K562 (cell line): ENCODE measurements at regions not wholly inside any gene's neighbourhood (a gene's known extent, or its start where the extent isn't known, plus 50 kb on each side); places are given as distances from the start of the nearest gene placed in this dataset.

Source experiments
- GABPB1 ChIP-seq: sonication (generic); formaldehyde crosslinking; IDR thresholded peaks from 2 replicates; pipeline ENCODE4 v1.8.0; 2022; ENCODE audit warnings: mild to moderate bottlenecking, missing genetic modification reagents
- PHB ChIP-seq: fragments of 250-450 bp; sonication (Bioruptor Pico); IDR thresholded peaks from 2 replicates; pipeline ENCODE4 v1.5.0; 2021
- STAG1 ChIP-seq: sonication (generic); formaldehyde crosslinking; IDR thresholded peaks from 2 replicates; pipeline ENCODE4 v1.5.0; 2020; ENCODE audit warnings: missing genetic modification reagents, borderline replicate concordance
- TCF7 ChIP-seq: sonication (generic); IDR thresholded peaks from 2 replicates; pipeline ENCODE4 v1.6.1; 2016; ENCODE audit warnings: antibody characterized with exemption, borderline replicate concordance
- TEAD4 ChIP-seq, 2 experiments: sonication (generic) in 1 of 2; formaldehyde crosslinking in 1 of 2; IDR thresholded peaks; 2 replicates each; pipeline versions ENCODE4 v1.6.1 to v1.8.0; 2012 to 2022; ENCODE audit warnings: borderline replicate concordance in 1 of 2, inconsistent platforms in 1 of 2, low read length in 1 of 2, mild to moderate bottlenecking in 1 of 2, missing genetic modification reagents in 1 of 2
- ZNF140 ChIP-seq: fragments of 250-450 bp; sonication (Bioruptor Pico); IDR thresholded peaks from 2 replicates; pipeline ENCODE4 v1.8.0; 2021; ENCODE audit warnings: moderate library complexity, mild to moderate bottlenecking, inconsistent platforms
- ZNF23 ChIP-seq: fragments of 250-450 bp; sonication (Bioruptor Pico); IDR thresholded peaks from 2 replicates; pipeline ENCODE4 v1.4.0; 2020; ENCODE audit warnings: mild to moderate bottlenecking
- ZNF263 ChIP-seq: sonication (generic); formaldehyde crosslinking; IDR thresholded peaks from 2 replicates; pipeline ENCODE4 v1.8.0; 2022; ENCODE audit warnings: mild to moderate bottlenecking, missing genetic modification reagents, borderline replicate concordance
- TF ChIP-seq, protein P1 (sequence below): IDR thresholded peaks from 2 replicates; pipeline ENCODE4 v1.6.1; 2016; ENCODE audit warnings: missing genetic modification characterization, missing compliant biosample characterization
- TF ChIP-seq, protein P2 (sequence below): fragments of 250-450 bp; sonication (Bioruptor Pico); IDR thresholded peaks from 2 replicates; pipeline ENCODE4 v1.4.0; 2020; ENCODE audit warnings: mild to moderate bottlenecking
- TF ChIP-seq, protein P3 (sequence below), 3 experiments: IDR thresholded peaks in 2 of 3; conservative IDR thresholded peaks in 1 of 3; 2 replicates each; pipeline ENCODE4 v1.5.1; 2011 to 2012; ENCODE audit warnings: low read length in 3 of 3, mild to moderate bottlenecking in 3 of 3, control low read depth in 2 of 3, improper control_type of control experiment in 1 of 3, inconsistent platforms in 1 of 3, low read depth in 1 of 3, mixed read lengths in 1 of 3, moderate library complexity in 1 of 3; ENCODE audit not compliant: insufficient read depth in 2 of 3
- TF ChIP-seq, protein P4 (sequence below), 2 experiments: fragments of 450-650 bp; formaldehyde crosslinking in 1 of 2; IDR thresholded peaks; 2 replicates each; pipeline versions ENCODE4 v1.4.0 to v1.6.1; 2014 to 2020; ENCODE audit warnings: mild to moderate bottlenecking in 2 of 2, borderline replicate concordance in 1 of 2, low read depth in 1 of 2

- TF ChIP-seq TCF7 = no peak
- no peak for TF ChIP-seq STAG1 (CRISPR knock-in tag)
- TF ChIP-seq PHB (CRISPR knock-in tag) = no peak
- no peak for TF ChIP-seq GABPB1 (CRISPR knock-in tag)
- TF ChIP-seq, protein P1, sequence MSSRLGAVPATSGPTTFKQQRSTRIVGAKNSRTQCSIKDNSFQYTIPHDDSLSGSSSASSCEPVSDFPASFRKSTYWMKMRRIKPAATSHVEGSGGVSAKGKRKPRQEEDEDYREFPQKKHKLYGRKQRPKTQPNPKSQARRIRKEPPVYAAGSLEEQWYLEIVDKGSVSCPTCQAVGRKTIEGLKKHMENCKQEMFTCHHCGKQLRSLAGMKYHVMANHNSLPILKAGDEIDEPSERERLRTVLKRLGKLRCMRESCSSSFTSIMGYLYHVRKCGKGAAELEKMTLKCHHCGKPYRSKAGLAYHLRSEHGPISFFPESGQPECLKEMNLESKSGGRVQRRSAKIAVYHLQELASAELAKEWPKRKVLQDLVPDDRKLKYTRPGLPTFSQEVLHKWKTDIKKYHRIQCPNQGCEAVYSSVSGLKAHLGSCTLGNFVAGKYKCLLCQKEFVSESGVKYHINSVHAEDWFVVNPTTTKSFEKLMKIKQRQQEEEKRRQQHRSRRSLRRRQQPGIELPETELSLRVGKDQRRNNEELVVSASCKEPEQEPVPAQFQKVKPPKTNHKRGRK = no peak
- no peak for TF ChIP-seq ZNF23 (CRISPR knock-in tag)
- TF ChIP-seq, protein P2, sequence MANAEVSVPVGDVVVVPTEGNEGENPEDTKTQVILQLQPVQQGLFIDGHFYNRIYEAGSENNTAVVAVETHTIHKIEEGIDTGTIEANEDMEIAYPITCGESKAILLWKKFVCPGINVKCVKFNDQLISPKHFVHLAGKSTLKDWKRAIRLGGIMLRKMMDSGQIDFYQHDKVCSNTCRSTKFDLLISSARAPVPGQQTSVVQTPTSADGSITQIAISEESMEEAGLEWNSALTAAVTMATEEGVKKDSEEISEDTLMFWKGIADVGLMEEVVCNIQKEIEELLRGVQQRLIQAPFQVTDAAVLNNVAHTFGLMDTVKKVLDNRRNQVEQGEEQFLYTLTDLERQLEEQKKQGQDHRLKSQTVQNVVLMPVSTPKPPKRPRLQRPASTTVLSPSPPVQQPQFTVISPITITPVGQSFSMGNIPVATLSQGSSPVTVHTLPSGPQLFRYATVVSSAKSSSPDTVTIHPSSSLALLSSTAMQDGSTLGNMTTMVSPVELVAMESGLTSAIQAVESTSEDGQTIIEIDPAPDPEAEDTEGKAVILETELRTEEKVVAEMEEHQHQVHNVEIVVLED (CRISPR knock-in tag) = no peak
- TF ChIP-seq TEAD4 (IDR thresholded peaks at IDR 0.05; ENCODE audit: low read length) = no peak
- TF ChIP-seq TEAD4 (CRISPR knock-in tag; IDR thresholded peaks at IDR 0.05; ENCODE audit: borderline replicate concordance) = no peak
- no peak for TF ChIP-seq ZNF263 (CRISPR knock-in tag)
- TF ChIP-seq, protein P3, sequence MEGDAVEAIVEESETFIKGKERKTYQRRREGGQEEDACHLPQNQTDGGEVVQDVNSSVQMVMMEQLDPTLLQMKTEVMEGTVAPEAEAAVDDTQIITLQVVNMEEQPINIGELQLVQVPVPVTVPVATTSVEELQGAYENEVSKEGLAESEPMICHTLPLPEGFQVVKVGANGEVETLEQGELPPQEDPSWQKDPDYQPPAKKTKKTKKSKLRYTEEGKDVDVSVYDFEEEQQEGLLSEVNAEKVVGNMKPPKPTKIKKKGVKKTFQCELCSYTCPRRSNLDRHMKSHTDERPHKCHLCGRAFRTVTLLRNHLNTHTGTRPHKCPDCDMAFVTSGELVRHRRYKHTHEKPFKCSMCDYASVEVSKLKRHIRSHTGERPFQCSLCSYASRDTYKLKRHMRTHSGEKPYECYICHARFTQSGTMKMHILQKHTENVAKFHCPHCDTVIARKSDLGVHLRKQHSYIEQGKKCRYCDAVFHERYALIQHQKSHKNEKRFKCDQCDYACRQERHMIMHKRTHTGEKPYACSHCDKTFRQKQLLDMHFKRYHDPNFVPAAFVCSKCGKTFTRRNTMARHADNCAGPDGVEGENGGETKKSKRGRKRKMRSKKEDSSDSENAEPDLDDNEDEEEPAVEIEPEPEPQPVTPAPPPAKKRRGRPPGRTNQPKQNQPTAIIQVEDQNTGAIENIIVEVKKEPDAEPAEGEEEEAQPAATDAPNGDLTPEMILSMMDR (IDR thresholded peaks at IDR 0.05 in 2 of 3, conservative IDR thresholded peaks at IDR 0.05 in 1 of 3; ENCODE audit: insufficient read depth in 2 of 3, low read depth in 1 of 3, low read length in 3 of 3) = no peak
- TF ChIP-seq ZNF140 (CRISPR knock-in tag) = no peak
- TF ChIP-seq, protein P4, sequence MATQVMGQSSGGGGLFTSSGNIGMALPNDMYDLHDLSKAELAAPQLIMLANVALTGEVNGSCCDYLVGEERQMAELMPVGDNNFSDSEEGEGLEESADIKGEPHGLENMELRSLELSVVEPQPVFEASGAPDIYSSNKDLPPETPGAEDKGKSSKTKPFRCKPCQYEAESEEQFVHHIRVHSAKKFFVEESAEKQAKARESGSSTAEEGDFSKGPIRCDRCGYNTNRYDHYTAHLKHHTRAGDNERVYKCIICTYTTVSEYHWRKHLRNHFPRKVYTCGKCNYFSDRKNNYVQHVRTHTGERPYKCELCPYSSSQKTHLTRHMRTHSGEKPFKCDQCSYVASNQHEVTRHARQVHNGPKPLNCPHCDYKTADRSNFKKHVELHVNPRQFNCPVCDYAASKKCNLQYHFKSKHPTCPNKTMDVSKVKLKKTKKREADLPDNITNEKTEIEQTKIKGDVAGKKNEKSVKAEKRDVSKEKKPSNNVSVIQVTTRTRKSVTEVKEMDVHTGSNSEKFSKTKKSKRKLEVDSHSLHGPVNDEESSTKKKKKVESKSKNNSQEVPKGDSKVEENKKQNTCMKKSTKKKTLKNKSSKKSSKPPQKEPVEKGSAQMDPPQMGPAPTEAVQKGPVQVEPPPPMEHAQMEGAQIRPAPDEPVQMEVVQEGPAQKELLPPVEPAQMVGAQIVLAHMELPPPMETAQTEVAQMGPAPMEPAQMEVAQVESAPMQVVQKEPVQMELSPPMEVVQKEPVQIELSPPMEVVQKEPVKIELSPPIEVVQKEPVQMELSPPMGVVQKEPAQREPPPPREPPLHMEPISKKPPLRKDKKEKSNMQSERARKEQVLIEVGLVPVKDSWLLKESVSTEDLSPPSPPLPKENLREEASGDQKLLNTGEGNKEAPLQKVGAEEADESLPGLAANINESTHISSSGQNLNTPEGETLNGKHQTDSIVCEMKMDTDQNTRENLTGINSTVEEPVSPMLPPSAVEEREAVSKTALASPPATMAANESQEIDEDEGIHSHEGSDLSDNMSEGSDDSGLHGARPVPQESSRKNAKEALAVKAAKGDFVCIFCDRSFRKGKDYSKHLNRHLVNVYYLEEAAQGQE (IDR thresholded peaks at IDR 0.05; ENCODE audit: borderline replicate concordance) = no peak
- TF ChIP-seq, protein P4 (CRISPR knock-in tag; IDR thresholded peaks at IDR 0.05; ENCODE audit: low read depth) = no peak
Observed at GRCh38 chr15:29910068-29910467, 87.8 kb upstream of the TJP1 start.
